Breast epithelium (tissue), 3 donors: ENCODE measurements at regions not wholly inside any gene's neighbourhood (a gene's known extent, or its start where the extent isn't known, plus 50 kb on each side); places are given as distances from the start of the nearest gene placed in this dataset.

Experiments used
- POLR2AphosphoS5 ChIP-seq, 3 donors: sonication (generic); formaldehyde crosslinking; IDR thresholded peaks; one replicate each; pipeline ENCODE4 v1.6.1; 2017; ENCODE audit warnings: antibody characterized with exemption in 3 of 3
- TF ChIP-seq, protein P1 (sequence below), 3 donors: fragments of 450-650 bp; IDR thresholded peaks; one replicate each; pipeline ENCODE4 v1.5.1; 2016 to 2017; ENCODE audit warnings: antibody characterized with exemption in 3 of 3, mild to moderate bottlenecking in 3 of 3, moderate library complexity in 3 of 3

DNA sequence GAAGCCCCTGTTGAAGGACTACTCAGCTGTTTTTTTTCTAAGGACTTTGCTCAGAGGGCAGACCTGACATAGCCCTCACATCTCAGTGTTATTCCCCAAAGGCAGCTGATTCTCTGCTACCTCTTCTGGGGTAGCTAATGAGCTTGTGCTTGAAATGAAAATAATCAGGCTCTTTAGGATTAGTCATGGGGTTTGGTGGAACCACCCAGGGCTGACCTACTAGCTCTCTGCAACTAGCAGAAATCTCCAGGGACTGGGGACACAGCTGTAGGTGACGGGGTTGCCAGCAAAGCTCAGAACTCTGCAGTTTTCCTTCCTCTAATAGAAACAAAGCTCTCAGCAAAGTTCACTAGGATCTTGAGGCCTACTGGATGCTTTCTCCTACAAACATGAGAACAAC, 106.4 kb upstream of the BCL9 start:
- no peak for TF ChIP-seq POLR2AphosphoS5 (IDR thresholded peaks at IDR 0.05)
- TF ChIP-seq, protein P1, sequence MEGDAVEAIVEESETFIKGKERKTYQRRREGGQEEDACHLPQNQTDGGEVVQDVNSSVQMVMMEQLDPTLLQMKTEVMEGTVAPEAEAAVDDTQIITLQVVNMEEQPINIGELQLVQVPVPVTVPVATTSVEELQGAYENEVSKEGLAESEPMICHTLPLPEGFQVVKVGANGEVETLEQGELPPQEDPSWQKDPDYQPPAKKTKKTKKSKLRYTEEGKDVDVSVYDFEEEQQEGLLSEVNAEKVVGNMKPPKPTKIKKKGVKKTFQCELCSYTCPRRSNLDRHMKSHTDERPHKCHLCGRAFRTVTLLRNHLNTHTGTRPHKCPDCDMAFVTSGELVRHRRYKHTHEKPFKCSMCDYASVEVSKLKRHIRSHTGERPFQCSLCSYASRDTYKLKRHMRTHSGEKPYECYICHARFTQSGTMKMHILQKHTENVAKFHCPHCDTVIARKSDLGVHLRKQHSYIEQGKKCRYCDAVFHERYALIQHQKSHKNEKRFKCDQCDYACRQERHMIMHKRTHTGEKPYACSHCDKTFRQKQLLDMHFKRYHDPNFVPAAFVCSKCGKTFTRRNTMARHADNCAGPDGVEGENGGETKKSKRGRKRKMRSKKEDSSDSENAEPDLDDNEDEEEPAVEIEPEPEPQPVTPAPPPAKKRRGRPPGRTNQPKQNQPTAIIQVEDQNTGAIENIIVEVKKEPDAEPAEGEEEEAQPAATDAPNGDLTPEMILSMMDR (IDR thresholded peaks at IDR 0.05): no peak
